HCT116 (cell line): ENCODE measurements at regions not wholly inside any gene's neighbourhood (a gene's known extent, or its start where the extent isn't known, plus 50 kb on each side); places are given as distances from the start of the nearest gene placed in this dataset.

Experiments used
- ATAC-seq: fragments of 200-7000 bp; cut with Tn5 transposase; 2 replicates; pipeline ENCODE4 v1.9.1; 2020; ENCODE audit warnings: mild to moderate bottlenecking, moderate library complexity
- BruUV-seq: library from RNA; stranded (reverse); fragments of 400-500 nt; replicated peaks from 2 replicates; lab custom pipeline; 2021; lab: Mats Ljungman, UMichigan
- CTCF ChIA-PET: fragments of 300-600 bp; sonication (Branson Sonifier 250); formaldehyde crosslinking; loops from one replicate; lab custom pipeline; 2021; ENCODE audit warnings: antibody characterized with exemption; lab: Charles Lee
- POLR2A ChIA-PET: fragments of 300-600, 350-600 bp; sonication (Branson Sonifier 250); formaldehyde crosslinking; loops from one replicate; lab custom pipeline; 2021; ENCODE audit warnings: antibody characterized with exemption; lab: Charles Lee
- RAD21 ChIA-PET, 2 experiments: fragments of 300-600 bp; sonication (Branson Sonifier 250); formaldehyde crosslinking; loops; one replicate each; lab custom pipeline; 2023; ENCODE audit warnings: low total read pairs in 2 of 2; ENCODE audit not compliant: uncharacterized antibody in 2 of 2, unreplicated experiment in 2 of 2, low non-redundant PET in 1 of 2; lab: Charles Lee
- DNase-seq: peaks from one replicate; pipeline ENCODE4 v3.0.0-alpha.2; 2010; ENCODE audit warnings: low read depth, low spot score
- H2AFZ ChIP-seq: fragments of 200-600 bp; shearing (Covaris generic), sonication (generic); 2 replicates; pipeline ENCODE4 v1.6.1; 2017; ENCODE audit warnings: low read depth, mixed run types, mixed read lengths, antibody characterized with exemption, low read length; ENCODE audit not compliant: poor library complexity, severe bottlenecking
- H3K27ac ChIP-seq: 2 replicates; pipeline ENCODE4 v1.5.1; 2012; ENCODE audit warnings: low read depth, low read length
- H3K27me3 ChIP-seq: fragments of 200-600 bp; sonication (generic); 2 replicates; pipeline ENCODE4 v1.6.1; 2016; ENCODE audit warnings: mixed run types, low read length, mixed read lengths; ENCODE audit not compliant: insufficient read depth
- H3K36me3 ChIP-seq, 2 experiments: fragments of 200-500 bp in 1 of 2; fragments of 200-600 bp in 1 of 2; sonication (Bioruptor generic) in 1 of 2; sonication (generic) in 1 of 2; 2 replicates each; pipeline versions ENCODE4 v1.5.1 to v1.6.1; 2014 to 2016; ENCODE audit warnings: low read length in 2 of 2, inconsistent platforms in 1 of 2, mixed read lengths in 1 of 2, mixed run types in 1 of 2; ENCODE audit not compliant: insufficient read depth in 2 of 2, control insufficient read depth in 1 of 2
- H3K4me1 ChIP-seq, 2 experiments: fragments of 200-600 bp in 1 of 2; sonication (generic) in 1 of 2; 2 replicates each; pipeline versions ENCODE4 v1.5.1 to v1.6.1; 2012 to 2017; ENCODE audit warnings: low read length in 2 of 2, inconsistent platforms in 1 of 2, mild to moderate bottlenecking in 1 of 2, mixed read lengths in 1 of 2, mixed run types in 1 of 2, moderate library complexity in 1 of 2; ENCODE audit not compliant: insufficient read depth in 2 of 2, control insufficient read depth in 1 of 2
- H3K4me2 ChIP-seq: fragments of 200-600 bp; sonication (generic); 2 replicates; pipeline ENCODE4 v1.6.1; 2017; ENCODE audit warnings: mixed run types, low read length, mixed read lengths
- H3K4me3 ChIP-seq, 2 experiments: fragments of 200-600 bp in 1 of 2; sonication (generic) in 1 of 2; replicated peaks in 1 of 2; 2 replicates each; pipeline ENCODE4 v1.5.1; 2011 to 2016; ENCODE audit warnings: low read length in 2 of 2, control low read depth in 1 of 2, low read depth in 1 of 2, mild to moderate bottlenecking in 1 of 2, mixed read lengths in 1 of 2, mixed run types in 1 of 2
- H3K79me2 ChIP-seq: fragments of 200-600 bp; sonication (generic); 2 replicates; pipeline ENCODE4 v1.6.1; 2017; ENCODE audit warnings: mild to moderate bottlenecking, mixed run types, low read length, moderate library complexity, mixed read lengths; ENCODE audit not compliant: insufficient read depth
- H3K9ac ChIP-seq: fragments of 200-600 bp; sonication (generic); 2 replicates; pipeline ENCODE4 v1.6.1; 2016; ENCODE audit warnings: low read length, mixed read lengths
- H3K9me2 ChIP-seq: fragments of 200-600 bp; sonication (generic), shearing (Covaris generic); 2 replicates; pipeline ENCODE4 v1.6.1; 2017; ENCODE audit warnings: mixed run types, mild to moderate bottlenecking, moderate library complexity; ENCODE audit not compliant: insufficient read depth
- H3K9me3 ChIP-seq, 2 experiments: fragments of 200-500 bp in 1 of 2; fragments of 200-600 bp in 1 of 2; sonication (Bioruptor generic) in 1 of 2; sonication (generic) in 1 of 2; 2 replicates each; pipeline ENCODE4 v1.6.1; 2014 to 2017; ENCODE audit warnings: low read length in 2 of 2, mixed read lengths in 2 of 2, inconsistent platforms in 1 of 2, low read depth in 1 of 2, mild to moderate bottlenecking in 1 of 2, mixed run types in 1 of 2, moderate library complexity in 1 of 2; ENCODE audit not compliant: control insufficient read depth in 1 of 2, insufficient read depth in 1 of 2
- H4K20me1 ChIP-seq: fragments of 200-600 bp; sonication (generic), shearing (Covaris generic); 2 replicates; pipeline ENCODE4 v1.6.1; 2017; ENCODE audit warnings: mixed run types, mild to moderate bottlenecking, moderate library complexity; ENCODE audit not compliant: insufficient read depth
- CBX3 ChIP-seq: IDR thresholded peaks from 2 replicates; pipeline ENCODE4 v1.6.1; 2012; ENCODE audit warnings: low read depth
- EZH2phosphoT487 ChIP-seq: fragments of 200-600 bp; IDR thresholded peaks from 2 replicates; pipeline ENCODE4 v1.6.1; 2018; ENCODE audit warnings: antibody characterized with exemption, borderline replicate concordance
- POLR2AphosphoS5 ChIP-seq: IDR thresholded peaks from 2 replicates; pipeline ENCODE4 v1.6.1; 2011; ENCODE audit warnings: mild to moderate bottlenecking, low read depth, low read length, moderate library complexity
- RAD21 ChIP-seq: IDR thresholded peaks from 2 replicates; pipeline ENCODE4 v1.6.1; 2012; ENCODE audit warnings: low read depth, mild to moderate bottlenecking
- ZNF274 ChIP-seq: fragments of 200-500 bp; sonication (Bioruptor generic); IDR thresholded peaks from 2 replicates; pipeline ENCODE4 v1.6.1; 2014; ENCODE audit warnings: mild to moderate bottlenecking, low read depth, low read length, inconsistent platforms
- intact Hi-C: fragments of 100-400 bp; cut with micrococcal nuclease; formaldehyde crosslinking; loops from 2 replicates; pipeline ENCODE4 v1.10.0; 2022
- TF ChIP-seq, protein P1 (sequence below): IDR thresholded peaks from 2 replicates; pipeline ENCODE4 v1.6.1; 2012; ENCODE audit warnings: low read depth
- TF ChIP-seq, protein P2 (sequence below): IDR thresholded peaks from 2 replicates; pipeline ENCODE4 v1.6.1; 2011; ENCODE audit warnings: mild to moderate bottlenecking, low read length, moderate library complexity; ENCODE audit not compliant: insufficient replicate concordance; ENCODE audit errors: extremely low read depth

- CTCF ChIA-PET, result no interaction called here
- H3K4me2 ChIP-seq, result no peak overlapping the region
- H3K9ac ChIP-seq, result no peak overlapping the region
- no peaks in the 10 kb centered on the region for H3K9me3 ChIP-seq
- TF ChIP-seq EZH2phosphoT487, result no peak
- no peak for TF ChIP-seq ZNF274
- TF ChIP-seq POLR2AphosphoS5, result no peak
- TF ChIP-seq, protein P1, sequence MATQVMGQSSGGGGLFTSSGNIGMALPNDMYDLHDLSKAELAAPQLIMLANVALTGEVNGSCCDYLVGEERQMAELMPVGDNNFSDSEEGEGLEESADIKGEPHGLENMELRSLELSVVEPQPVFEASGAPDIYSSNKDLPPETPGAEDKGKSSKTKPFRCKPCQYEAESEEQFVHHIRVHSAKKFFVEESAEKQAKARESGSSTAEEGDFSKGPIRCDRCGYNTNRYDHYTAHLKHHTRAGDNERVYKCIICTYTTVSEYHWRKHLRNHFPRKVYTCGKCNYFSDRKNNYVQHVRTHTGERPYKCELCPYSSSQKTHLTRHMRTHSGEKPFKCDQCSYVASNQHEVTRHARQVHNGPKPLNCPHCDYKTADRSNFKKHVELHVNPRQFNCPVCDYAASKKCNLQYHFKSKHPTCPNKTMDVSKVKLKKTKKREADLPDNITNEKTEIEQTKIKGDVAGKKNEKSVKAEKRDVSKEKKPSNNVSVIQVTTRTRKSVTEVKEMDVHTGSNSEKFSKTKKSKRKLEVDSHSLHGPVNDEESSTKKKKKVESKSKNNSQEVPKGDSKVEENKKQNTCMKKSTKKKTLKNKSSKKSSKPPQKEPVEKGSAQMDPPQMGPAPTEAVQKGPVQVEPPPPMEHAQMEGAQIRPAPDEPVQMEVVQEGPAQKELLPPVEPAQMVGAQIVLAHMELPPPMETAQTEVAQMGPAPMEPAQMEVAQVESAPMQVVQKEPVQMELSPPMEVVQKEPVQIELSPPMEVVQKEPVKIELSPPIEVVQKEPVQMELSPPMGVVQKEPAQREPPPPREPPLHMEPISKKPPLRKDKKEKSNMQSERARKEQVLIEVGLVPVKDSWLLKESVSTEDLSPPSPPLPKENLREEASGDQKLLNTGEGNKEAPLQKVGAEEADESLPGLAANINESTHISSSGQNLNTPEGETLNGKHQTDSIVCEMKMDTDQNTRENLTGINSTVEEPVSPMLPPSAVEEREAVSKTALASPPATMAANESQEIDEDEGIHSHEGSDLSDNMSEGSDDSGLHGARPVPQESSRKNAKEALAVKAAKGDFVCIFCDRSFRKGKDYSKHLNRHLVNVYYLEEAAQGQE, result no peak
- TF ChIP-seq, protein P2, sequence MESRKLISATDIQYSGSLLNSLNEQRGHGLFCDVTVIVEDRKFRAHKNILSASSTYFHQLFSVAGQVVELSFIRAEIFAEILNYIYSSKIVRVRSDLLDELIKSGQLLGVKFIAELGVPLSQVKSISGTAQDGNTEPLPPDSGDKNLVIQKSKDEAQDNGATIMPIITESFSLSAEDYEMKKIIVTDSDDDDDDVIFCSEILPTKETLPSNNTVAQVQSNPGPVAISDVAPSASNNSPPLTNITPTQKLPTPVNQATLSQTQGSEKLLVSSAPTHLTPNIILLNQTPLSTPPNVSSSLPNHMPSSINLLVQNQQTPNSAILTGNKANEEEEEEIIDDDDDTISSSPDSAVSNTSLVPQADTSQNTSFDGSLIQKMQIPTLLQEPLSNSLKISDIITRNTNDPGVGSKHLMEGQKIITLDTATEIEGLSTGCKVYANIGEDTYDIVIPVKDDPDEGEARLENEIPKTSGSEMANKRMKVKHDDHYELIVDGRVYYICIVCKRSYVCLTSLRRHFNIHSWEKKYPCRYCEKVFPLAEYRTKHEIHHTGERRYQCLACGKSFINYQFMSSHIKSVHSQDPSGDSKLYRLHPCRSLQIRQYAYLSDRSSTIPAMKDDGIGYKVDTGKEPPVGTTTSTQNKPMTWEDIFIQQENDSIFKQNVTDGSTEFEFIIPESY, result no peak
- TF ChIP-seq RAD21, result no peak
- TF ChIP-seq CBX3, result no peak
- ATAC-seq (no peak), DNase-seq (no peak)
- RAD21 ChIA-PET, result no interaction called here
- H3K27me3 ChIP-seq, result no peaks in the 10 kb centered on the region
- no peak overlapping the region for H2AFZ ChIP-seq
- intact Hi-C loops, result no loop called here
- no peaks in the 10 kb centered on the region for H4K20me1 ChIP-seq
- H3K9me2 ChIP-seq, result no peaks in the 10 kb centered on the region; the same call in 1 of the 2 replicates
- no peak overlapping the region for H3K27ac ChIP-seq
- no peaks in the 10 kb centered on the region for H3K79me2 ChIP-seq
- POLR2A ChIA-PET, result no interaction called here
- H3K4me1 ChIP-seq, result peaks cover 0 to 16% of the 10 kb centered on the region in 2 experiments; a peak in 1 of 4 replicates
- no TSS peak for BruUV-seq
- H3K4me3 ChIP-seq, result no peak overlapping the region
- H3K36me3 ChIP-seq, result no peaks in the 10 kb centered on the region
These were observed 234.7 kb downstream of the NR2F1-AS1 start for GRCh38 chr5:93346301-93346700.
